Nephron (organoid): ENCODE measurements at regions not wholly inside any gene's neighbourhood (a gene's known extent, or its start where the extent isn't known, plus 50 kb on each side); places are given as distances from the start of the nearest gene placed in this dataset.
"Not testable (repeated sequence)": the region's sequence is repeated elsewhere in the genome, so short reads cannot be mapped to it uniquely, and the experiment has no call there.

Source experiments
- H3K27ac Mint-ChIP-seq, 3 experiments: 2 replicates each; pipeline ENCODE4 v1.8.0; 2020; ENCODE audit warnings: mixed read lengths in 3 of 3, mild to moderate bottlenecking in 2 of 3, moderate library complexity in 1 of 3
- H3K27me3 Mint-ChIP-seq: 2 replicates; pipeline ENCODE4 v1.8.0; 2021; ENCODE audit warnings: low read depth, mild to moderate bottlenecking, moderate library complexity, mixed read lengths
- H3K36me3 Mint-ChIP-seq: 2 replicates; pipeline ENCODE4 v1.8.0; 2020; ENCODE audit warnings: low read depth, mixed read lengths
- H3K4me1 Mint-ChIP-seq: 2 replicates; pipeline ENCODE4 v1.8.0; 2020; ENCODE audit warnings: mixed read lengths
- H3K4me3 Mint-ChIP-seq, 3 experiments: 2 replicates each; pipeline ENCODE4 v1.8.0; 2020; ENCODE audit warnings: mild to moderate bottlenecking in 3 of 3, mixed read lengths in 3 of 3, moderate library complexity in 2 of 3
- H3K9me3 Mint-ChIP-seq: 2 replicates; pipeline ENCODE4 v1.8.0; 2020; ENCODE audit warnings: mixed read lengths
- CTCF ChIP-seq, 3 experiments: fragments of 200-600 bp; sonication (generic); IDR thresholded peaks; one replicate each; pipeline ENCODE4 v1.5.0; 2021; ENCODE audit warnings: antibody characterized with exemption in 3 of 3; ENCODE audit not compliant: unreplicated experiment in 3 of 3

DNA sequence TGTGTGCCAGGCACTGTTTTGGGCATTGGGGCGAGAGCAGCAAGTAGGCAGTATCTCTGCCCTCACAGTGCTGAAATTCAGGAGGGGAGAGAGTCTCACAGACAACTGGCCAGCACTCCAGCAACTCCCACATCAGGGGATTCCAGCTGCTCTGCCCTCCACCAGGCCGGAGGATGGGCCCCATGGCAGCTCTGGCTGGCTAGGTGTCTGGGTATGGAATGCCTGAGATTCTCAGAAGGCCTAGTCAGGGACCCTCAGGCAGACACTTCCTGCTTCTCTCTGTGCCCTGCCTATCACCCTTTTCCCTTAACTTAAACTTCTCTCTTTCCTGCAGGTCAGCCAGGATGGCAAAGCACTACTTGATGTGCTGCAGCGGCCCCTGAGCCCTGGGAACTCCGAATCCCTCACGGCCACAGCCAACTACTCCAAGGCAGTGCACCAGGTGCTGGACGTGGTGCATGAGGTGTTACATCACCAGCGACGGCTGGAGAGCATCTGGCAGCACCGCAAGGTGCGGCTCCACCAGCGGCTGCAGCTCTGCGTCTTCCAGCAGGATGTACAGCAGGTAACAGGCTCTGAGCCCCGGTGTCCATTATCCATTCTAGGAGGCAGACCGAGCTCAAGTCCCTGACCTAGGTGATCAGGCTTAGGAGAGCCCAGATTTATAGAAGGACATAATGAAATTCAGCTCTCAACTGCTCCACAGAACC lies 342.2 kb upstream of the ROPN1 start:
- no peaks in the 10 kb centered on the region for H3K9me3 Mint-ChIP-seq
- H3K27me3 Mint-ChIP-seq = no peaks in the 10 kb centered on the region
- H3K36me3 Mint-ChIP-seq = peaks cover 41% of the 10 kb centered on the region
- TF ChIP-seq CTCF (IDR thresholded peaks at IDR 0.05; ENCODE audit: unreplicated experiment in 3 of 3) = no peak
- no peak overlapping the region for H3K27ac Mint-ChIP-seq
- H3K4me1 Mint-ChIP-seq = no peaks in the 10 kb centered on the region
- no peak overlapping the region for H3K4me3 Mint-ChIP-seq

GRCh38 chr3:124336067-124336656 lies 344.2 kb upstream of the ROPN1 start:
- Mint-ChIP-seq H3K4me3 (no peak overlapping the region), H3K36me3 (peaks cover 41% of the 10 kb centered on the region), H3K9me3 (no peaks in the 10 kb centered on the region), H3K4me1 (no peaks in the 10 kb centered on the region), H3K27me3 (no peaks in the 10 kb centered on the region), H3K27ac (no peak overlapping the region)
- no peak for TF ChIP-seq CTCF (IDR thresholded peaks at IDR 0.05; ENCODE audit: unreplicated experiment in 3 of 3)

DNA sequence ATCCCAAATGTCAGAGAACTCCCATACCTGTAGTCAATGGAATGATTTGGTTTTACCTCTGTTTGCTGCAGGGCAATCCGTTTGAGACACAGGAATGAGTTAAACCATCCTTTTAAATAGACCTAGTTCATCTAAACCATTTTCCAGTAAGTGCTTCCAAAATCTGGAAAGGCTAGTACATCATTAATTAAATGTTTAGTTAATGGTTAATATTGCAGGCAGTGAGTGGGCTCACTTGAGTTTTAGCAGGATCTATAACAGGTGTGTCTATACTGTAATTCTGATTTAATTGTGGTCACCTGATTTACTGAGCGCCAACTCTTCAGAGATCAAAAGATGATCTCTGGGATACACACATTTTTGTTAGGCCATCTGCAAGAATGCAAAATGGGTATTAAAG lies 353.9 kb upstream of the ROPN1 start:
- Mint-ChIP-seq H3K36me3 (peaks cover 29% of the 10 kb centered on the region), H3K27ac (peak overlapping the region; percentile 14 to 72 (median 45)), H3K4me1 (peaks cover 2% of the 10 kb centered on the region), H3K27me3 (no peaks in the 10 kb centered on the region), H3K9me3 (no peaks in the 10 kb centered on the region), H3K4me3 (no peak overlapping the region)
- TF ChIP-seq CTCF (IDR thresholded peaks at IDR 0.05; ENCODE audit: unreplicated experiment in 3 of 3) = no peak

GRCh38 chr3:124346487-124346886 lies 354.6 kb upstream of the ROPN1 start:
- Mint-ChIP-seq H3K4me1 (peaks cover 8% of the 10 kb centered on the region), H3K9me3 (no peaks in the 10 kb centered on the region), H3K36me3 (peaks cover 22% of the 10 kb centered on the region), H3K27me3 (no peaks in the 10 kb centered on the region), H3K4me3 (peak overlapping the region in 1 of 3 experiments; percentile 3), H3K27ac (peak overlapping the region; percentile 3 to 72 (median 14))
- TF ChIP-seq CTCF (IDR thresholded peaks at IDR 0.05; ENCODE audit: unreplicated experiment in 3 of 3) = no peak

DNA sequence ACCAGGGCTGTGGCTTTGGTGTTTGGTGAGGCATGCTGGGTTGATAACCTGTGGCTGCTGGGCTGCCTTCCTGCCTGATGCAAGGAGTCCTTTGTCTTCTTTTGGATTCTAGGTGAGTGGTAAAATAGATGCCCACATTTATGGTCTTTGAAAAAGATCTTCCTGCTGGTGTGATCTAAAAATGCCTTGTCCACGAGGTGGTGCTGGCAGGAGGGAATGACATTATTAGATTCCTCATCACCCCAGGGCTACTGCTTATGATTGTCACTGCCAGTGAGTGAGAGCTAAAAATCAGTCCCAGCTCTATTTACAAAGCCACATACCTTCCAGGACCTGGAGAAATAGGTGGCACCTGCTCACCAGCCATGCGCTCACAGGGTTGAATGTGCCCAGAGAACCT lies 355.5 kb upstream of the ROPN1 start:
- TF ChIP-seq CTCF (IDR thresholded peaks at IDR 0.05; ENCODE audit: unreplicated experiment in 3 of 3) = no peak
- Mint-ChIP-seq H3K27me3 (no peaks in the 10 kb centered on the region), H3K4me3 (no peak overlapping the region), H3K4me1 (peaks cover 17% of the 10 kb centered on the region), H3K27ac (peak overlapping the region in 2 of 3 experiments; percentile 9 to 72), H3K9me3 (no peaks in the 10 kb centered on the region), H3K36me3 (peaks cover 21% of the 10 kb centered on the region)

- Mint-ChIP-seq H3K36me3 (peaks cover 16% of the 10 kb centered on the region), H3K4me1 (peaks cover 20% of the 10 kb centered on the region)
- H3K9me3 Mint-ChIP-seq, H3K27ac Mint-ChIP-seq, H3K4me3 Mint-ChIP-seq, H3K27me3 Mint-ChIP-seq: not testable (repeated sequence)
These were observed 356.6 kb upstream of the ROPN1 start for GRCh38 chr3:124348555-124348954.
